GM23338 (cell line): ENCODE measurements at regions not wholly inside any gene's neighbourhood (a gene's known extent, or its start where the extent isn't known, plus 50 kb on each side); places are given as distances from the start of the nearest gene placed in this dataset.

Experiments used
- CREB1 ChIP-seq: fragments of 250-450 bp; sonication (Bioruptor Pico); IDR thresholded peaks from 2 replicates; pipeline ENCODE4 v1.5.0; 2020; ENCODE audit warnings: low read depth, mild to moderate bottlenecking, moderate library complexity
- CTCF ChIP-seq, 2 experiments: fragments of 200-600 bp in 1 of 2; sonication (generic) in 1 of 2; conservative IDR thresholded peaks; 2 replicates each; pipeline versions ENCODE4 v1.5.1 to v1.6.1; 2016 to 2017; ENCODE audit warnings: antibody characterized with exemption in 2 of 2, low read depth in 2 of 2, mild to moderate bottlenecking in 2 of 2, moderate library complexity in 1 of 2
- ETS1 ChIP-seq: IDR thresholded peaks from 2 replicates; pipeline ENCODE4 v1.6.1; 2016; ENCODE audit warnings: antibody characterized with exemption
- EZH2 ChIP-seq: fragments of 200-600 bp; sonication (generic); IDR thresholded peaks from one replicate; pipeline ENCODE4 v1.8.0; 2017; ENCODE audit warnings: antibody characterized with exemption, mild to moderate bottlenecking, low read depth; ENCODE audit not compliant: unreplicated experiment
- EZH2phosphoT487 ChIP-seq: fragments of 200-600 bp; sonication (generic); IDR thresholded peaks from one replicate; pipeline ENCODE4 v1.8.1; 2018; ENCODE audit warnings: antibody characterized with exemption; ENCODE audit not compliant: unreplicated experiment
- JUNB ChIP-seq: IDR thresholded peaks from one replicate; pipeline ENCODE4 v1.6.1; 2016; ENCODE audit warnings: antibody characterized with exemption; ENCODE audit not compliant: unreplicated experiment
- NANOG ChIP-seq: IDR thresholded peaks from 2 replicates; pipeline ENCODE4 v1.6.1; 2016; ENCODE audit warnings: antibody characterized with exemption, borderline replicate concordance
- POLR2AphosphoS5 ChIP-seq: IDR thresholded peaks from 2 replicates; pipeline ENCODE4 v1.6.1; 2016; ENCODE audit warnings: antibody characterized with exemption, low read depth
- REST ChIP-seq: IDR thresholded peaks from one replicate; pipeline ENCODE4 v1.6.1; 2018; ENCODE audit warnings: antibody characterized with exemption; ENCODE audit not compliant: unreplicated experiment

GRCh38 chr17:77315010-77315409 is 174.2 kb downstream of the SEC14L1 start:
- TF ChIP-seq REST, result no peak
- no peak for TF ChIP-seq CTCF (conservative IDR thresholded peaks at IDR 0.05; ENCODE audit: low read depth in 2 of 2)
- TF ChIP-seq POLR2AphosphoS5, result no peak
- TF ChIP-seq JUNB, result no peak
- no peak for TF ChIP-seq ETS1
- TF ChIP-seq EZH2, result no peak
- no peak for TF ChIP-seq EZH2phosphoT487
- no peak for TF ChIP-seq CREB1
- no peak for TF ChIP-seq NANOG
